HepG2 (cell line): ENCODE measurements at regions not wholly inside any gene's neighbourhood (a gene's known extent, or its start where the extent isn't known, plus 50 kb on each side); places are given as distances from the start of the nearest gene placed in this dataset.

Experiments used
- ATAC-seq: fragments of 200-7000 bp; cut with Tn5 transposase; 3 replicates; pipeline ENCODE4 v1.9.1; 2020; ENCODE audit warnings: mild to moderate bottlenecking, moderate library complexity
- BruUV-seq: library from RNA; stranded (reverse); fragments of 400-500 nt; replicated peaks from 2 replicates; lab custom pipeline; 2021; lab: Mats Ljungman, UMichigan
- CTCF ChIA-PET: fragments of 300-600 bp; formaldehyde crosslinking; extraction: SDS; loops from one replicate; lab custom pipeline; 2021; ENCODE audit warnings: low total read pairs, inconsistent platforms, low intra/inter-chr PET ratio; lab: Yijun Ruan, JAX
- POLR2A ChIA-PET: fragments of 350-600 bp; sonication (Branson Sonifier 250); formaldehyde crosslinking; loops from one replicate; lab custom pipeline; 2020; ENCODE audit warnings: antibody characterized with exemption, inconsistent platforms; lab: Yijun Ruan, JAX
- DNase-seq: peaks from one replicate; pipeline ENCODE4 v3.0.0-alpha.2; 2015; ENCODE audit warnings: low spot score
- FAIRE-seq: peaks from 3 replicates; lab custom pipeline; 2011; peaks lifted over from hg19 to GRCh38; lab: Jason Lieb, UNC
- H2AFZ ChIP-seq: one replicate; pipeline ENCODE4 v1.6.1; 2011; ENCODE audit warnings: low read length, inconsistent platforms
- H3K27ac ChIP-seq: fragments of 300-600 bp; 3 replicates; pipeline ENCODE4 v1.8.0; 2011; ENCODE audit warnings: mixed run types, mild to moderate bottlenecking, mixed read lengths, low read length, inconsistent platforms; ENCODE audit not compliant: insufficient read depth; ENCODE audit errors: extremely low read length
- H3K27me3 ChIP-seq, 2 experiments: fragments of 200-600 bp in 1 of 2; 2 replicates in 1 of 2; 3 replicates in 1 of 2; pipeline versions ENCODE4 v1.6.0 to v1.8.0; 2011; ENCODE audit warnings: low read length in 2 of 2, mild to moderate bottlenecking in 2 of 2, moderate library complexity in 2 of 2, inconsistent platforms in 1 of 2; ENCODE audit not compliant: insufficient read depth in 2 of 2, control insufficient read depth in 1 of 2
- H3K36me3 ChIP-seq, 2 experiments: fragments of 200-600 bp in 1 of 2; replicated peaks in 1 of 2; 2 replicates in 1 of 2; 3 replicates in 1 of 2; pipeline versions ENCODE4 v1.5.1 to v1.8.0; 2011; ENCODE audit warnings: low read length in 2 of 2, inconsistent platforms in 1 of 2; ENCODE audit not compliant: insufficient read depth in 2 of 2, control insufficient read depth in 1 of 2
- H3K4me1 ChIP-seq: 2 replicates; pipeline ENCODE4 v1.5.1; 2012; ENCODE audit warnings: low read length, inconsistent platforms; ENCODE audit not compliant: insufficient read depth
- H3K4me2 ChIP-seq: 2 replicates; pipeline ENCODE4 v1.6.0; 2011; ENCODE audit warnings: low read depth, low read length, inconsistent platforms
- H3K4me3 ChIP-seq, 3 experiments: fragments of 200-600 bp in 1 of 3; sonication (generic), shearing (Covaris generic) in 1 of 3; replicated peaks in 1 of 3; 2 replicates each; pipeline ENCODE4 v1.5.1; 2011 to 2016; ENCODE audit warnings: low read length in 3 of 3, inconsistent platforms in 2 of 3, low read depth in 2 of 3, mild to moderate bottlenecking in 2 of 3, control low read depth in 1 of 3, mixed read lengths in 1 of 3; ENCODE audit not compliant: insufficient read depth in 1 of 3
- H3K79me2 ChIP-seq: one replicate; pipeline ENCODE4 v1.6.1; 2011; ENCODE audit warnings: low read length, inconsistent platforms; ENCODE audit not compliant: insufficient read depth
- H3K9ac ChIP-seq: 2 replicates; pipeline ENCODE4 v1.6.0; 2011; ENCODE audit warnings: mild to moderate bottlenecking, low read depth, low read length, inconsistent platforms; ENCODE audit not compliant: insufficient read depth
- H3K9me3 ChIP-seq: 2 replicates; pipeline ENCODE4 v1.5.1; 2012; ENCODE audit warnings: mild to moderate bottlenecking, low read length
- H4K20me1 ChIP-seq: 2 replicates; pipeline ENCODE4 v1.6.0; 2011; ENCODE audit warnings: inconsistent platforms, mild to moderate bottlenecking, low read length, moderate library complexity; ENCODE audit not compliant: insufficient read depth
- ASH2L ChIP-seq: fragments of 300-600, 200-600 bp; sonication (generic); IDR thresholded peaks from 2 replicates; pipeline ENCODE4 v1.7.0; 2017; ENCODE audit warnings: low read depth, mild to moderate bottlenecking, moderate library complexity, mixed read lengths, low read length; ENCODE audit not compliant: insufficient read length
- ATF3 ChIP-seq: sonication (generic); formaldehyde crosslinking; IDR thresholded peaks from 2 replicates; pipeline ENCODE4 v1.4.0; 2020; ENCODE audit warnings: missing genetic modification reagents
- GFI1 ChIP-seq: sonication (generic); formaldehyde crosslinking; IDR thresholded peaks from 2 replicates; pipeline ENCODE4 v1.5.0; 2020; ENCODE audit warnings: missing genetic modification reagents, mild to moderate bottlenecking, borderline replicate concordance
- KDM1A ChIP-seq: IDR thresholded peaks from 2 replicates; pipeline ENCODE4 v1.6.1; 2016; ENCODE audit warnings: missing compliant biosample characterization
- KDM3A ChIP-seq: IDR thresholded peaks from 2 replicates; pipeline ENCODE4 v1.6.1; 2018; ENCODE audit warnings: low read depth, missing compliant biosample characterization
- MBNL3 ChIP-seq: fragments of 250-450 bp; sonication (Bioruptor Pico); conservative IDR thresholded peaks from 2 replicates; pipeline ENCODE4 v1.8.0; 2022; ENCODE audit warnings: mild to moderate bottlenecking, inconsistent platforms
- MEIS2 ChIP-seq: sonication (generic); formaldehyde crosslinking; IDR thresholded peaks from 2 replicates; pipeline ENCODE4 v1.9.0; 2021; ENCODE audit warnings: mild to moderate bottlenecking, missing genetic modification reagents
- NFE2L2 ChIP-seq: fragments of 150-350 bp; IDR thresholded peaks from 2 replicates; pipeline ENCODE4 v1.6.1; 2014; ENCODE audit warnings: low read length
- NFRKB ChIP-seq: fragments of 450-650 bp; IDR thresholded peaks from 2 replicates; pipeline ENCODE4 v1.6.1; 2017
- REL ChIP-seq: sonication (generic); formaldehyde crosslinking; conservative IDR thresholded peaks from 2 replicates; pipeline ENCODE4 v1.8.0; 2022; ENCODE audit warnings: mild to moderate bottlenecking, missing genetic modification reagents, moderate library complexity
- RFX1 ChIP-seq: fragments of 450-650 bp; IDR thresholded peaks from 2 replicates; pipeline ENCODE4 v1.6.1; 2017
- SATB2 ChIP-seq: sonication (generic); formaldehyde crosslinking; IDR thresholded peaks from 2 replicates; pipeline ENCODE4 v1.5.0; 2020; ENCODE audit warnings: missing genetic modification reagents
- TEAD2 ChIP-seq: sonication (generic); formaldehyde crosslinking; IDR thresholded peaks from 2 replicates; pipeline ENCODE4 v1.9.0; 2021; ENCODE audit warnings: missing genetic modification reagents
- ZNF30 ChIP-seq: sonication (generic); formaldehyde crosslinking; IDR thresholded peaks from 2 replicates; pipeline ENCODE4 v1.5.0; 2020; ENCODE audit warnings: mild to moderate bottlenecking, missing genetic modification reagents
- ZNF33A ChIP-seq: sonication (generic); formaldehyde crosslinking; IDR thresholded peaks from 2 replicates; pipeline ENCODE4 v1.5.1; 2020; ENCODE audit warnings: missing genetic modification reagents, mild to moderate bottlenecking, moderate library complexity, borderline replicate concordance
- ZNF503 ChIP-seq: sonication (generic); formaldehyde crosslinking; IDR thresholded peaks from 2 replicates; pipeline ENCODE4 v1.4.0; 2020; ENCODE audit warnings: missing genetic modification reagents
- ZNF629 ChIP-seq: sonication (generic); formaldehyde crosslinking; conservative IDR thresholded peaks from 2 replicates; pipeline ENCODE4 v1.5.0; 2020; ENCODE audit warnings: missing genetic modification reagents
- WGBS: methylation state at CpG from one replicate; pipeline ENCODE4 v1.1.6; 2017; ENCODE audit warnings: low lambda C conversion rate; 5-methylcytosine and 5-hydroxymethylcytosine counted together
- in situ Hi-C: cut with HindIII; loops from 2 replicates; pipeline ENCODE4 v1.10.0; 2017; ENCODE audit warnings: low pct_unique_long_range_greater_than_20kb; ENCODE audit not compliant: extremely low pct_ligation_motif_present
- intact Hi-C: fragments of 100-400 bp; cut with micrococcal nuclease; formaldehyde crosslinking; loops from one replicate; pipeline ENCODE4 v1.10.0; 2022; ENCODE audit not compliant: unreplicated experiment
- TF ChIP-seq, protein P1 (sequence below): IDR thresholded peaks from 2 replicates; pipeline ENCODE4 v1.6.1; 2016

GRCh38 chr13:73835138-73835721 lies 299.0 kb downstream of the KLF12 start (continued):
- TF ChIP-seq GFI1 (CRISPR knock-in tag): no peak

DNA sequence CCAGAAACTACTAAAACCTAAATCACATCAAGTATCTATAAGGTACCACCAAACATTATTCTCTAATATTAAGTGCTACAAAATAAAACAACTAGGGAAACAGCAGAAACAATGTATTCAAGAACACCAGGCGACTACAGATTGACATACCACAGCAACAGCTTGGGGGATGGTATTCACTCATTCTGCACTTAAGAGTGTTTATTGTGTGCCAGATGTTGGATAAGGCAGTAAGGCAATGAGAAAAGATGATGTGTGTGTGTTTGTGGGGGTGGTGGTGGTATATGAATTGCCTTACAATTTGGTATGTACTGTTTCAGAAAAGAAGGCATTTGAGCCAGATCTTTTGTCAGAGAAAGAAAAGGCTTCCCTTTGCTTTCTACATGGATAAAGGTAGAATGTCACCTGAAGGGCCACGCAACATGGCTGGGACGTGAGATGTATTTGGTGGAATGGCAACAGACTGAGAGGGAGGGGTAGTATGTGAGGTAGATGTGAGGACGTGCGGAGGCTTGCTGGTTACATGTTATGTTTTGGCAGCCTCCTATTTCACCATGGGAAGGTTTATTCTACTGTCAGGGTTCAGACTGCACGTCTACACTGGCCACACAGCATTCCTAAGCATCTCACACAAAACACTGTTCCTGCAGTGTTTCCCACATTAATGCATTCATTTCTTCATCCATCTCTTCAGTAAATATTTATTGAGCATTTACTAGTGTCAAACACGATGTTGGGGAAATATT lies 300.7 kb downstream of the KLF12 start:
- POLR2A ChIA-PET: no interaction called here

More for the DNA sequence above, 300.7 kb downstream of the KLF12 start:
- Histone ChIP-seq H3K4me2 (no peak overlapping the region), H3K4me1 (no peaks in the 10 kb centered on the region), H3K79me2 (no peaks in the 10 kb centered on the region), H4K20me1 (no peaks in the 10 kb centered on the region), H2AFZ (no peak overlapping the region), H3K9ac (no peak overlapping the region), H3K27me3 (no peaks in the 10 kb centered on the region), H3K27ac (no peak overlapping the region), H3K4me3 (no peak overlapping the region), H3K9me3 (no peaks in the 10 kb centered on the region), H3K36me3 (no peaks in the 10 kb centered on the region)
- BruUV-seq: no TSS peak
- TF ChIP-seq NFE2L2 (no peak), ATF3 (CRISPR knock-in tag) (no peak), REL (CRISPR knock-in tag) (no peak), ZNF33A (CRISPR knock-in tag) (no peak), MEIS2 (no peak), TEAD2 (CRISPR knock-in tag) (no peak), ASH2L (no peak), MBNL3 (CRISPR knock-in tag) (no peak), KDM3A (CRISPR knock-in tag) (no peak), ZNF30 (CRISPR knock-in tag) (no peak), RFX1 (no peak), ZNF503 (no peak), ZNF629 (CRISPR knock-in tag) (no peak), KDM1A (CRISPR knock-in tag) (no peak), SATB2 (CRISPR knock-in tag) (no peak), NFRKB (no peak)
- TF ChIP-seq, protein P1, sequence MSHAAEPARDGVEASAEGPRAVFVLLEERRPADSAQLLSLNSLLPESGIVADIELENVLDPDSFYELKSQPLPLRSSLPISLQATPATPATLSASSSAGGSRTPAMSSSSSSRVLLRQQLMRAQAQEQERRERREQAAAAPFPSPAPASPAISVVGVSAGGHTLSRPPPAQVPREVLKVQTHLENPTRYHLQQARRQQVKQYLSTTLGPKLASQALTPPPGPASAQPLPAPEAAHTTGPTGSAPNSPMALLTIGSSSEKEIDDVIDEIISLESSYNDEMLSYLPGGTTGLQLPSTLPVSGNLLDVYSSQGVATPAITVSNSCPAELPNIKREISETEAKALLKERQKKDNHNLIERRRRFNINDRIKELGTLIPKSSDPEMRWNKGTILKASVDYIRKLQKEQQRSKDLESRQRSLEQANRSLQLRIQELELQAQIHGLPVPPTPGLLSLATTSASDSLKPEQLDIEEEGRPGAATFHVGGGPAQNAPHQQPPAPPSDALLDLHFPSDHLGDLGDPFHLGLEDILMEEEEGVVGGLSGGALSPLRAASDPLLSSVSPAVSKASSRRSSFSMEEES (CRISPR knock-in tag): no peak
- in situ Hi-C loops: loop anchor here (10.0 to 25.0 kb wide), 2 partner anchors 451 to 1379 kb away; no protein-coding TSS in a partner anchor
- intact Hi-C loops: loop anchor here (2.0 to 10.0 kb wide), 3 partner anchors 191 to 301 kb away; partner anchors contain the start of gene KLF12
- CTCF ChIA-PET: no interaction called here
- WGBS: 60% methylated on average over 7 of the region's 7 CpGs
- ATAC-seq (no peak), DNase-seq (no peak), FAIRE-seq (no peak)
